ENCODE measurements at regions not wholly inside any gene's neighbourhood (a gene's known extent, or its start where the extent isn't known, plus 50 kb on each side); places are given as distances from the start of the nearest gene placed in this dataset.
"Not testable (repeated sequence)": the region's sequence is repeated elsewhere in the genome, so short reads cannot be mapped to it uniquely, and the experiment has no call there.

DNA sequence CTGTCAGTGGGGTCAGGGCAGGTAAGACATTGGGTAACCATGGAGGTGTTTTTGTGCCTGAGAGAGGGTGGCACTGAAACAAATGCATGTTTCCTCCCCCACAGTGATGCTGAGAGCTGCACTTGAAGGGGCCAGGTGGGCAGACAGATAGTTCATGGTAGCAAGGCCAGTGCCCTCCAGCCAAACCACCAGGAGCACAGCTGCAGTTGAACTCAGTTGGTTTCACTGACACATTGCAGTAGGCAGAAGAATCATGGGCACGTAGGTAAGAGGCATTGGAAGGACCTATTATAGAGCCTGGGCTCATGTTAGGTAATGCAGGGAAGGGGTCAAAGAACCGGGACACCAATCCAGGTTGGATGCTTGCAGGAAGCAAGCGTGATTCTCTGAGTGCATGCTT is 93.2 kb upstream of the ARL4C start:
- no peak for DNase-seq

DNA sequence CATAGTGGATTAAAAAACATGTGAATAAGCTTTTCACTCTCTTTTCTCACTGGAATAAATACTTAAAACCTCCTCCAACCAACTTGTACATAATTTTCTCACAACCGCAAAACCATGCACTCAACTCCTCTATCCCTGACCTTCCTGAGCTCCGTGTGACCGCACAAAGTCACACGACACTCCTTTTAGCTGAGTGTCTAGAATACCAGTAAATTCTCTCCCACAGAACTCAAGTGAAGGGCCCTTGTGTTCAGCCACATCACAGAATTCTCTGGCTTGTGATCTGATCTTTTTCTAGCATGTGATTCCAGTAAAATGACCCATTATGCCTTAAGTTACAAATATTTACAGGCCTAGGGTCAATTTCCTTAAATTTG is 91.2 kb upstream of the ARL4C start:
- no peak for DNase-seq

DNA sequence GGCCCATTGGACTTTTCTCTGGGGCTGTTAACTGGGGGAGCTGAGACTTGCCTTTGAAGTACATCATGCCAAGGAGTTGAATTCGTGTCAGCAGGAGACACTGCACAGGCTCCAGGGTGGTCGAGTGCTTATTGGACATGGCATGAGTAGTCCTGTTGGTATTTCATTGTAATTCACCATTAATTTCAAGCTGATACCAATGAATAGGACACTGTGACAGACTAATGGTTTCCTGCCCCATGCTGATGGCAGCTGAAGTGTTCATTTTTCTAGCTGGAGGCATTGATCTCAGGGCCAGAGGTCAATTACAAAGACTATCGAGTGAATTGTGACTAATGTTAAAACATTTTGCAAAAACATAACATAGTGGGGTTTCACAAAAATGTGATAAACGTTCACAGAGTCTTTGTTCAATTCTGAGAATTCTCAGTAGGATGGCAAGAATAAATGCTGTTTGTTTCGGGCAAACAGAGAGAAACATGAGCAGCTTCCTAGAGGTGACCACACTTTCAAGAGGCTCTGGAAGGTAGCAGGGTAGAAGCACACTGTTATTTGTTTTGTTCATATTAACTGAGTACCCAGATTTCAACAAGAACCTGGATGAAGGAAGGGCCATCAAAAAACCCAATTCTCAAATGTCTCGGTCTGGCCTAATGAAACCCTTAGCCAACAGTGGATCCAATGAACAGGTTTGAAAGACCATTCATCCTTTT is 90.6 kb upstream of the ARL4C start:
- no peak for DNase-seq

DNA sequence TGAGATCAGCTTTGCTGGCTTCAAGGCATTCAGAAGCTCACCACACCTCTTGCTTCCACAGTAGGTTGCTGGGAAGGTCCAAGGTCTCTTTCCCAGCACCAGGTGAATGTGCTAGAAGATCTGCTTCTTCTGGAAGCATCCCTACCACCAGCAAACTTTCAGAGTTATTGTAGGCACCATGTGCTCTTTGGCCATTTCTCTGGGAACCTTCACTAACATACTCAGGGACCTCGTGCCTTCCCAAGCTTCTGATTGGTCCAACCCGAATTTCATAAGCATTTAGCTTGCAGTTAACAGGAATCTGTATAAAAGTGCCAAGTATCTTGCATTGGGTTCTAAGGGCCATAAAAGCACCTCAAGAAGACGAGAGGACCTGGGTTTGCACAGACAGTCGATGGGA is 86.5 kb upstream of the ARL4C start:
- no peak for DNase-seq

DNA sequence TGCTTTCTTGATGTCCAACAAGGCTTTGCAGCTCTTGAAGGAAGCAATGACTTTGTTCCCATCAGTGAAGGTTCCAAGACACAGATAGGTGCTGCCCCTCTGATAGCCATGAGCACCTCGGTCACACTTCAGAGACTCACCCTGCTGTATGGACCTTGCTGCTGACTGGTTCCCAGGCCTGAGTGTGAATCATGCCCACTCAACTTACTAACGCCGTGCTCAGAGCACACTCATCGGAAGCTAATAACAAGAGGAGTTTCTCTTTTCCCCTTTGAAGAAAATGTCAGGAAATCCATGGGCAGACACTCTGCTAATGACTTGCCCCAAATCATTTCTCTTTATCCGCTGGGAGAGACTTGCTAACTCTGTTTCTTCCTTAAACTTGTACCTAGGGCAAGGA is 83.8 kb upstream of the ARL4C start:
- DNase-seq = no peak

DNA sequence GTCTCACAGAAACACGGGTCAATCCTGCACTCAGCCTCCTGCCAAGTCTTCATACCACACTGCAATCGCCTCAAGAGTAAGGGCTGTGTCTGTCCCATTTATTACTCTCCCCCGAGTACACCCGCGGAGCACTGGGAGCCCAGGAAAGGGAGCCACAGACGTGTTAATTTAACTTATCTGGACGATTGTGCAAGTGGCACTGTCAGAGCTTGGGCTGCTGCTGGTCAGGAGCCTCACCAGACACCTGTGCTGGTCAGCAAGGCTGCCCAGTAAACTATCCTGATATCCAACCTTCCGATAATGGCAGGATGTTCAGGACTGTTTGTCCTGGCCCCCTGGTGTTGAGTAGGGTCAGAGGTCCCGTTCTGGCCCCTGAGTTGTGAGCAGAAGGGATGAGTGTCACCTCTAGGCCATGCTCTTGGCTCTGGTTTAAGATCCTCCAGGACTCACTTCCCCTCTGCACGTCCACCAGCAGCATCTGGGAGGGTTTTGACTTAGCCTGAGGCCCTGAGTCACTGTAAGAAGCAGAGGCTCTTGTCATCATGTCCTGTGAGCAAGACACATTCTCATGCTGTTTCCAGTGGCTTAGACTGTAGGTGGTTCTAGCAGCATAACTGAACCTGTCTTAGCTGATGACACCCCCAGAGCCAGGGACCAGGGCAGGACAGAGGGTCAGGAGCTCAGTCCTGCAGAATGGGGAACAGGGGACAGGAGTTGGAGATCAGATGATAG is 82.5 kb upstream of the ARL4C start:
- no peak for DNase-seq

DNA sequence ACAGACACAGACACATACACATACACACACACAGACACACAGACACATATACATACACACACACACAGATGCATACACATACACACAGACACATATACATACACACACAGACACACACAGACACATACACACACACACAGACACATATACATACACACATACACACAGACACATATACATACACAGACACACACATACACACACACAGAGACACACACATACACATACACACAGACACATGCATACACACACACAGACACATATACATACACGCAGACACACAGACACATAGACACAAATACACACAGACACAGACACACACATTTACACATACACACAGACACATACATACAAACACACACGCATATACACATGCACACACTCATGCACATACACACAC is 81.5 kb upstream of the ARL4C start:
- no peak for DNase-seq

DNA sequence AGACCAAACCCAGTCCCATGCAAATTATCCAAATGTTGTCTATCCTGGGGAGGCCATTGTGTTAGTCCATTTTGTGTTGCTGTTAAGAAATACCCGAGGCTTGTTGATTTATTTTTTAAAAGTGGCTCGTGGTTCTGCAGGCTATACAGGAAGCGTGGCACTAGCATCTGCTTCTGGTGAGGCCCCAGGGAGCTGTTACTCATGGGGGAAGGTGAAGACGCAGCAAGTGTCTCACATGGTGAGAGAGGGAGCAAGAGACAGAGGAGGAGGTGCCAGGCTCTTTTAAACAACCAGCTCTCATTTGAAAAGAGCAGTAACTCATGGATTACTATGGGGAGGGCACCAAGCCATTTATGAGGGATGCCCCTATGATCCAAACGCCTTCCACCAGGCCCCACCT is 80.3 kb upstream of the ARL4C start:
- no peak for DNase-seq

DNA sequence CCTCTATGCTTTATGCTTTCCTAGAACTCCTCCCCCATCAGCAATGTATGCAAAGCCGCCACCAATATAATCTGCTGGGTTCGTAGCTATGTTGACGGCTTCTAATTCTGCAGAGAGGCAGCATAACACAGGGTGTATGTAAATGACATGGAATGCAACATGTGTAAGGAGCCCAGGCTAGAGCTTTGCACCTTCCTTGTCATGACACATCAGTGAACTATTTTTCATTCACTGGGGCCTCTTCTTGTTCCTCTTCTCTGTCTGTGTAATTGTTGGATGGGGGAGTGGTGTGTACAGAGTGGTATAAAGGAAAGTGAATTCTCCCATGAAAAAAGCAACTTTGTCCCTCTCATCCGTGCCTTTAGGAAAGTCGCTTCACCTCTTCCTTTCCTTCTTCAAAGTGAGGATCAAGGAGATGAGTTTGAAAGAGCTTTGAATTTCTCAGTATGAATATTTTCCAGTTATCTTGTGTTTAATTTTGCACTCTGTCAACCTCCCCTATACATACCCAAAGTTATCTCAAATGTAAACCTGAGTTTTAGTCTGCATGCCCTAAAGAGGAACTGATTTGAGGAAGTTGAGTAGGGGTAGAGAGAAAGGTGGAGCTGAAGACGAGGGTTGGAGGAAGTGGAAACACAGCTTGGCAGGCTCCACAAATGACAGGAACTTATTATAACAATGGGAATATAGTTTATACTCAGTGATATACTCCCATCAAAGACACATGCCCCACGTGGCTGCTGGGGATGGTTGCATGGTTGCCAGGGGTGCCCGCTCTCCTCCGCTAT is 74.9 kb upstream of the ARL4C start:
- DNase-seq = no peak

DNA sequence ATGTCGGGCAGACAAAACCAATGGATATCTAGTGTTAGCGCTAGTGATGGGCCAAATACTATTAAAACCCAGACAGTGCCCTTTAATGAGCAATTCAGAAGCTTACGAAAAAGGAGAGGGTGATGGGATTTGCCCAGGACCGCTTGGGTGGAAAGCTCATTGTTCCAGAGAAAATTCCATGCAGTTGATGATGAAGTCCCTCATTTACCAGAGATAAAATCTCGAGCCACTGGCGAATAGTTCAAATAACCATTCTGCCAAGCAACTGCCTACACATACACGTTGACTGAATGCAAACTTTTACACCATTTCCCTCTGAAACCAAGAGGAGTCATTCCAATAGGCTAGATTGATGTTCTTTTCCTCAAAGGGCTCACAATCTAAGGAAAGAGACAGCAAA is 73.6 kb upstream of the ARL4C start:
- no peak for DNase-seq

DNA sequence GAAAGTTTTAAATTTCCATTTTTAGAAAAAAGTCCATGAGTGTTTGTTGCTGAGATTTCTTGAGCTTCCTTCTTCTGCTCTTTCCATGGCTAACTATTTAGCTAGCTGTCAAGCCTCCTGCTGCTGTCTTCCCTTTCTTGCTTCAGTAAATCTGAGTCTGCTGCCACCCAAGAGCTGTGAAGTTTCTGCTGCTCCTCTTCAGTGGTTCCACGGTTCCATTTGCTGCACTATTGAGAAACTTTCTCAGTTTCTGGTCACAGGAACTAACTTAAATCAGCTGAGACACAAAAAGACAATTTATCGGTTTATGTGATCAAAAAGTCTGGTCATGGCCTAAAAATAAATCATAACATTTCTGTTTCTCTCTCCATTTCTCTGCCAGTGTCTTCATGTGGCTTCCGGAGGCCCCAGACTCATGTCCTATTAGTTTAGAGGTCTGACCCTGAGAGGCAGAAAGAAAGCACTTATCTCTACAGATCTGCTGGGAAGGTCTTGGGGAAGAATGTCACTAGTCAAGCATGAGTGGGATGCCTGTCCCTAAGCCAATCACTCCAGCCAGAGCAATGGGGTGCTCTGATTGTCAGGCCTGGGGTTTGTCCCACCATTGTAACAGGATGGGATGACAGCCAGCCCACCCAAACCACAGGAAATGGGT is 73.0 kb upstream of the ARL4C start:
- no peak for DNase-seq

DNA sequence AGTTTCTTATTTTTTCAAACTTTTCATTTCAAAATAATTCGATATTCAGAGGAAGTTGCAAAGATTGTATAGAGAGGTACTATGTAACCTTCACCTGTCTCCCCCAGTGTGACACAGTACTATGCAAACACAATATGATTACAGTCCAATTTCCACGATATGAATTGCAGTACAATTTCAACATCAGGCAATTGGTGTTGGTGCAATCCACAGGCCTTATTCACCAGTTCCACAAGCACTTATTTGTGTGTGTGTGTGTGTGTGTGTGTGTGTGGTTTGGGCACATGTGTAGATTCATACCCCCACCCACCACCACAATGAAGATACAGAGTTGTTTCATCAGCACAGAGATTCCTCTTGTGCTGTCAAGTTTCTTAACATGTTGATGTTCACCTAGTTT is 69.7 kb upstream of the ARL4C start:
- no peak for DNase-seq

DNA sequence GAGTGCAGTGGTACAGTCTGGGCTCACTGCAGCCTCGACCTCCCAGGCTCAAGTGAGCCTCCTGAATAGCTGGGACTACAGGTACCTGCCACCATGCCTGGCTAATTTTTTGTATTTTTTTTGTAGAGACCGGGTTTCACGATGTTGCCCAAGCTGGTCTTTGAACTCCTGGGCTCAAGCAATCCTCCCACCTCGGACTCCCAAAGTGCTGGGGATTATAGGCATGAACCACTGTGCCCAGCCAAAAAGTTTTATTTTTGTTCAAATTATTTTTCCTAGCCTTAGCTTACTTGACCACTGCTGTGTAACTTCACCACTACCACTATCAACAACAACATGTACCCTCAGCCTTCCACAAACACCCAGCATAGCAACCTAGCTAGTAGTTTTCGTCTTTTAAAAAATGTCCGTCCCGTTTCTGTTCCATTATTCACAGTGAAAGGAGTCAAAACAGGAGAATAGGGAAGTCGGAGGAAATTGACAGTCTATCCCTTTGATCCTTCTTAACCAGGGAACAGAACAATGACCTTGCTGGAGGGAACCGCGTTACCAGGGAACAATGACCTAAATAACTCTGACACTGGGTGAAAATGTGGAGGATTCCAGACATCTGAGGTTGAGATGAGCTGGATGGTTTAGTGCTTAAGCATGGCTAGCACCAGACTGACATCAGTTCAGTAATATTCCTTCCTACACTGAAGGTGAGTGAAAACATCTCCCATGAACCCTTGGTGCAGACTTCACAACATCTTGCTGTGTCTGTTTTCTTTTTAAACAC is 69.2 kb upstream of the ARL4C start:
- no peak for DNase-seq

DNA sequence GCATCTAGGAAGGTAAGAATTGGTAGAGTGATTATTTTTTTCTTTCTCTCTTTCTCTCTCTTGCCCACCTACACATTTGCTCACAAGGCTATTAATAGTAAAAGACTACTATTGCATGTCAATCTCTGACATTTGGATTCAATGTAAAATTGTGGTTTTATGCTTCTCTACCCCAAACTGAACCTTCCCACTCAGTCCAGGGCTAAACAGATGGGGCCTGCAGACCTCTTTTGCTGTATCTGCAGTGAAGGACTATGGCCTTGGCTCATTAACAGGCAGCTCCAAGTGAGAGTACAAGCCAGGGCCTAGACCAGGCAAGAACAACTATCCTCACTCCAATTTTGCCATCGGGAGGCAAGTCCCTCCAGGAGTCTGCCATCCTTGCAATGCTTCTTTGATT is 68.3 kb upstream of the ARL4C start:
- no peak for DNase-seq

DNA sequence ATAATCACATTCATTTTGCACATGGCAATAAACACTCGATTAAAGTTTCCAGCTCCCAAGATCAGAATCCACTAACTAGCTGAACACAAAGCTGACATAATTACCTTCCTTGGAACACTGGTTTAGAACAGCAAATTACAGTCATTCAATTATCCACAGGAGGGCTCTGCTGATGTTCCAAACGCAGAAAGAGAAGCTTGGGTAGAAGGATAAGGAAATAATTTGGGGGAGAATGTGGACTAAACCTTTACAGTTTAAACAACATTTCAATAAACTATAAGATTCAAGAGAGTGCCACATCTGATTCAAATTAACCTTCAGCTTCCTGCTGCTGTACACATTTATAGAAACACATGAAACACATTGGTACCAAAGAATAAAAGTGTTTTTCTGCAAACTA is 67.8 kb upstream of the ARL4C start:
- no peak for DNase-seq

DNA sequence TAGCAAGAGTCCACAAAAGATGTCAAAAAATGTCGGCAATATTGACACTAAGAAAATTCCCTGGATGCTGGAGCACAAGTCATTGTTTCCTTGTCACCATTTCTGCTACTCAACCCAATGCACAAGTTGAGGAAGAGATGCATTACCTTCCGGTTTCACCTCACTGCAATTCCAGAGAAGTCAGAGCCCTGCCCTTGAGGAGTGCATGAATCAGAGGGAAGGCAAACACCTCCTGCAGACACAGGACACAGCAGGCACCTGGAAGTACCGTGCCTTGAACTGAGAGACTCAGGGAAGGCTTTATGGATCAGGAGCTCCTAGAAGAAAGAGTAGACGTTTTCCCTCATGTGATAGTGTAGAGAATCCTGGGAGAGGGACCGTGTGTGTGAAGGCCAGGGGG is 62.7 kb upstream of the ARL4C start:
- DNase-seq = no peak

DNA sequence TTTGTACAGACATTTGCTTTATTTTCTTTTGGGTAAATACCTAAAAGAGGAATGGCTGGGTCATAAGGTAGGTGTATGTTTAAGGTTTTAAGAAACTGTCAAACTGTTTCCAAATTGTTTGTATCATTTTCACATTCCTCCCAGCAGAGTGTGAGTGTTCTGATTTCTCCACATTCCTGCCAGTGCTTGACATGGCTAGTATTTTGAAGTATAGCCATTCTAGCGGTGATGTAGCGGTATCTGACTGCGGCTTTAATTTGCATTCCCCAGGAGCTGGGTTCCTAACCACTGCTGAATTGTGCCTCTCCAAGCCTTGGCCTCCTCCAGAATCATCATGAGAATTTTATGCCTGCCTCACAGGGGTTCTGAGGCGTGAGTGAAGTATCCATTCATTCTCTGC is 61.8 kb upstream of the ARL4C start:
- DNase-seq = no peak

DNA sequence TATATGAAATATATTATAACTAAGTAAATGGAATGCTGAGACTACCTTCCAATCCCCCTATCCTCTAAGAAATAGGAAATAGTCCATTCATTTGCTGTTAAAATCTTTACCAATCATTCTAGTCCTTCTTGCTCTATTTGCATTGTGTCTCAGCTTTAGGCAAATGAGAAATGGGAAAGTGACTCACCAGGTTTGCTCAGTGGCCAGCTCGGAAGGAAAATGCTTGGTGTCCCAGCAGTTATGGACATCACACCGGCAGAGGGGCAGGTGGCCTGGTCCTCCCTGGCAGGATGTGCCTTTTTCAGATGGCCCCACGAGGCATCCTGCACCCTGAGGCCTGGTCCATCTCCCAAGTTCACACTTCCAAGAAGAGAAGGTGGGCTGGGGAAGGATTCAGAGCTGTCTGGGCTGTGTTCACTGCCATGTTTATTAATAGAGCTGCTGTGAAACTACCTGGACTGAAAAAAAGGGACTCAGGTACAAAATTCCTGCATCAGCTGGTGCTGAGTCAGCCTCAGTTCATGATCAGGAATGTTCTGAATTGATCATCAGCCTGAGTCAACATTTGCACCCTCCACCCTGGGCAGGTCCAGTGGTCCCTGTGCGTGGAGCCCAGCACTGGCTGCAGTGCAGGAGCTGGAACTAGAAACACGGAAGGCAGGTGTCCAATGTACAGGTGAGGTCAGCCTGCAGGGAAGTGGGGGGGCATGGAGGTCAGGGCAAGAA is 60.1 kb upstream of the ARL4C start:
- no peak for DNase-seq

DNA sequence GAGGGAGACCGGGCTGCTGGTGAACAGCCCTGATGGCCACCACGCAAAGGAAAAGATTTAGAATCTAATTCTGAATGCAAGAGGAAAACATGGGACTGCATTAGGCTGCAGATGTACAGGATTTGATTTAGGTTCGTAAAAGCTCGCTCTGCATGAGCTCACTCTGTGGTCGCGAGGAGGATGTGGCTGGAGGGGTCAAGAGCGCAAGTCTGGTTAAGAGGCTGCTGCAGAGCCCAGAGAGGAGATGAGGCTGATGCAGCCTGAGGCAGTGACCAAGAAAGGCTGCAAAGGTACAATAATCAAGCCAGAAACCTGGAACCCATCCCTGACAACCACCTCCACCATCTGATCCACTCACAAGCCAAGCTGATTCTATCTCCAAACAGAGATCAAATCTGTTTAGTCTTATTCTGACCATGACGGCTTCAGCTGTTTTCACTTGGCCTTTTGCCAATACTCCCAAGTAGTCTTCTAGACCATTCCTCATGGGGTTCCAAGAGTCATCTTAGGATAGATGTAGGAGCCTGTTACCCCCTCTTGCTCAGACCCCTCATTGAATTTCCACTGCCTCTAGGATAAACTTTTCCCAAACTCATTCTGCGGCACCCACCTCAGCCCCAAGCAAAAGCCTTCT is 58.9 kb upstream of the ARL4C start:
- DNase-seq = no peak

DNA sequence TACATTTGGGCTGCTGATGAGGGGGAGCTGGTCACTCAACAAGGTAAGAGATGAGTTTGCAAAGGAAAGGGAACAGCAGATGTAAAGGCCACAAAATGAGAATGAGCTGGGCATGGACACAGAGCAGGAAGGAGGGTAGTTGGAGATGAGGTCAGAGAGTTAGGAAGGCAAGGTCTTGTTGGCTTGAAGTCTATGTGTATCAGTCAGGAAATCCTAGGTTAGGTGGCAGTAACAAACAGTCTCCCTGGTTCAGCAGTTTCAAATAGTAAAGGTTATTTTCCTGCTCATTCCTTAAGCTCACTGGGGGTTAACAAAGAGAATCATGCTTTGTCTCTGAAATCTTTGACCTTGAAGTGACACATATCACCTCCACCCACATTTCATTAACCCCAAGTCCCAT is 58.3 kb upstream of the ARL4C start:
- DNase-seq = no peak

DNA sequence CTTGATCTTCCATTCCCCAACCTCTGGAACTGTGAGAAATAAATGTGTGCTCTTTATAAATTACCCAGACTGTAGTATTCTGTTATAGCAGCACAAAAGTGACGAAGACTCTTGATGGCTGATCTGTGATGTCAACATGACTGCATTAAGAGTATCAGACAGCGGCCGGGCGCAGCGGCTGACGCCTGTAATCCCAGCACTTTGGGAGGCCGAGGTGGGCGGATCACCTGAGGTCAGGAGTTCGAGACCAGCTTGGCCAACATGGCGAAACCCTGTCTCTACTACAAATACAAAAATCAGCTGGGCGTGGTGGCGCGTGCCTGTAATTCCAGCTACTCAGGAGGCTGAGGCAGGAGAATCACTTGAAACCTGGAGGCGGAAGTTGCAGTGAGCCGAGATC is 56.3 kb upstream of the ARL4C start:
- DNase-seq = not testable (repeated sequence)

All from T-helper 1 cell (primary cell).